ENCODE measurements at regions not wholly inside any gene's neighbourhood (a gene's known extent, or its start where the extent isn't known, plus 50 kb on each side); places are given as distances from the start of the nearest gene placed in this dataset.

DNA sequence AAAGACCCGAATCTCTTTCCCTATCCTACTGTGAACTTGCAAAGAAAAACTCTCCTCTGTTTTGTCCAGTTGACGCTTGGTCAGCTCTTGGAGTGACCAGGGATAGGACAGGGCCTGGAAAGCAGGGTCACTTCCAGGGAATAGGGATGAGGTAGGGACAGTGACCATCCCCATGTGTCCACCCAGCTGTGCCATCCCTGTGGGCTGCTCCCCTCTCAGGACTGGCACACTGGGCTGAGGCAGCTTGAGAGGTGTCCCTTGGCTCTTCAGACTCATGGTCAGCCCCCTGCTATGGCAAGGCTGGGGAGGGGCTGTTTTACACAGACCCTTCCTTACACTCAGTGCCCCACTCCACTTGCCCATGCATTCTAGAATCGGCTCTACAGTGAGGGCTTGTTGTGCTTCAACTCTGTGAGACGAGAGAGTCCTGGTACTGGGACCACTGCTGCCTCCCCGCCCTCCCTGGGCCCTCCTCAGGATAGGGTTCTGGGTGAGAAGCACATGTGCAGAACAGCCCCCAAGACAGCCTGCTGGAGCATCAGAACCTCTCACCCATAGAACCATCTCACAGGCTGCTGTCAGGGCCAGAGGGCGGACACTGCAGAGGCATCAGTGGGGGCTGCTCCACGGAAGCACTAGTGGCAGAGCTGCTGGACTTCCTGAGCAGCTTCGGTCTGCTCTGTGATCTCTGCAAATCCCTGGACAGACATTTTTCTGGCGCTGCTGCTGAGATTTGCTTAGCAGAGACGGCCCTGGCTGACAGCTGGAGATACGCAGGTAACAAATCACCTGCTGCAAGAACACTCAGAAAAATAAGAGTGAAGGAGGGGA is 202.8 kb upstream of the CXCL12 start:
- ATAC-seq, result no peak
- no peak for TF ChIP-seq ZNF565 (CRISPR knock-in tag; conservative IDR thresholded peaks at IDR 0.05; ENCODE audit: low read depth)
- TF ChIP-seq, protein P1, sequence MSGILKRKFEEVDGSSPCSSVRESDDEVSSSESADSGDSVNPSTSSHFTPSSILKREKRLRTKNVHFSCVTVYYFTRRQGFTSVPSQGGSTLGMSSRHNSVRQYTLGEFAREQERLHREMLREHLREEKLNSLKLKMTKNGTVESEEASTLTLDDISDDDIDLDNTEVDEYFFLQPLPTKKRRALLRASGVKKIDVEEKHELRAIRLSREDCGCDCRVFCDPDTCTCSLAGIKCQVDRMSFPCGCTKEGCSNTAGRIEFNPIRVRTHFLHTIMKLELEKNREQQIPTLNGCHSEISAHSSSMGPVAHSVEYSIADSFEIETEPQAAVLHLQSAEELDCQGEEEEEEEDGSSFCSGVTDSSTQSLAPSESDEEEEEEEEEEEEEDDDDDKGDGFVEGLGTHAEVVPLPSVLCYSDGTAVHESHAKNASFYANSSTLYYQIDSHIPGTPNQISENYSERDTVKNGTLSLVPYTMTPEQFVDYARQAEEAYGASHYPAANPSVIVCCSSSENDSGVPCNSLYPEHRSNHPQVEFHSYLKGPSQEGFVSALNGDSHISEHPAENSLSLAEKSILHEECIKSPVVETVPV (CRISPR knock-in tag; IDR thresholded peaks at IDR 0.05), result no peak
- TF ChIP-seq CREB5 (CRISPR knock-in tag; IDR thresholded peaks at IDR 0.05; ENCODE audit: low read depth), result no peak
- TF ChIP-seq TCF4 (CRISPR knock-in tag; IDR thresholded peaks at IDR 0.05; ENCODE audit: borderline replicate concordance), result no peak
- TF ChIP-seq ZFP30 (CRISPR knock-in tag; IDR thresholded peaks at IDR 0.05), result no peak
- no peak for TF ChIP-seq SNAI2 (CRISPR knock-in tag; IDR thresholded peaks at IDR 0.05)

DNA sequence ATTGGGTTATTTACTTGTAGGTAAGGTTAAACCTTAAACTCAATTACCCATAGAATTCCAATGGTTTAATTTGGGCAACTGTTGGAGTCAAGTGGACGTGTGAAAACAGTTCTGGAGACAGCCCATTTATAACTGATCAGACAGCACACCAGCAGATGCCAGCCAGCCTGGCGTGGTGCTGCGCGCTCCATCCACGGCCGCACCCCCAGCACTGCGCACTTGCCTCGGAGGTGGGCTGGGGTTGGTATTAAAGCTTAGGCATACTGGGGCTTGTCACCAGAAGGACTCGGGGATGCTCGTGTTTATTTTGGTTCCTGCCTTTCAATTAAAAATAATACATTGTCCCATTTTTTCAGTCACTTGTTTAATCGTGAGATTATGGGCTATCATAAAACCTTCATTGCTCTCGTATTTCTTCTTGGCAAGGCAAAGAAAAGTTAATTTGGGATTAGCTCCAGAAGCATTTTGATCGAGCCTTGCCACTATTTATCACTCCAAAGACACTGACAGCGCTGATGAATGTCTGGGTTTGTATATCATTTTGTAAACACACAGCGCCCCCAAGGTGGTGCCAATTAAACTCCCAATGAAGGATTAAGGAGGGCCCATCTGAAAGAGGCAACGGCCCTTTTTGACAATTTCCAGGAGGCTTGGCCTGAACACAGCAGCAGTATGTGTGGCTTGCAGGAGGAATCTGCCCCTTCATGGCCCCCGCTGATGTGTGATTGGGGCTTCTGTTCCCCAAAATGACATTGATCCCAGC is 204.5 kb upstream of the CXCL12 start:
- TF ChIP-seq ZC3H10 (CRISPR knock-in tag; IDR thresholded peaks at IDR 0.05) (no peak), GLIS3 (CRISPR knock-in tag; IDR thresholded peaks at IDR 0.05) (no peak), ARNTL (CRISPR knock-in tag; IDR thresholded peaks at IDR 0.05; ENCODE audit: borderline replicate concordance, low read depth) (no peak), CREB5 (CRISPR knock-in tag; IDR thresholded peaks at IDR 0.05; ENCODE audit: low read depth) (no peak), ISL1 (CRISPR knock-in tag; IDR thresholded peaks at IDR 0.05) (no peak), PPARA (CRISPR knock-in tag; IDR thresholded peaks at IDR 0.05; ENCODE audit: borderline replicate concordance) (no peak), SNAI2 (CRISPR knock-in tag; IDR thresholded peaks at IDR 0.05) (no peak), RARB (CRISPR knock-in tag; IDR thresholded peaks at IDR 0.05) (no peak), ZFP30 (CRISPR knock-in tag; IDR thresholded peaks at IDR 0.05) (no peak), OSR1 (CRISPR knock-in tag; IDR thresholded peaks at IDR 0.05) (no peak), TOX (CRISPR knock-in tag; IDR thresholded peaks at IDR 0.05; ENCODE audit: borderline replicate concordance) (no peak)
- TF ChIP-seq, protein P2, sequence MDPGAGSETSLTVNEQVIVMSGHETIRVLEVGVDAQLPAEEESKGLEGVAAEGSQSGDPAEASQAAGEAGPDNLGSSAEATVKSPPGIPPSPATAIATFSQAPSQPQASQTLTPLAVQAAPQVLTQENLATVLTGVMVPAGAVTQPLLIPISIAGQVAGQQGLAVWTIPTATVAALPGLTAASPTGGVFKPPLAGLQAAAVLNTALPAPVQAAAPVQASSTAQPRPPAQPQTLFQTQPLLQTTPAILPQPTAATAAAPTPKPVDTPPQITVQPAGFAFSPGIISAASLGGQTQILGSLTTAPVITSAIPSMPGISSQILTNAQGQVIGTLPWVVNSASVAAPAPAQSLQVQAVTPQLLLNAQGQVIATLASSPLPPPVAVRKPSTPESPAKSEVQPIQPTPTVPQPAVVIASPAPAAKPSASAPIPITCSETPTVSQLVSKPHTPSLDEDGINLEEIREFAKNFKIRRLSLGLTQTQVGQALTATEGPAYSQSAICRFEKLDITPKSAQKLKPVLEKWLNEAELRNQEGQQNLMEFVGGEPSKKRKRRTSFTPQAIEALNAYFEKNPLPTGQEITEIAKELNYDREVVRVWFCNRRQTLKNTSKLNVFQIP (CRISPR knock-in tag; IDR thresholded peaks at IDR 0.05; ENCODE audit: borderline replicate concordance, low read depth), result no peak
- TF ChIP-seq, protein P3, sequence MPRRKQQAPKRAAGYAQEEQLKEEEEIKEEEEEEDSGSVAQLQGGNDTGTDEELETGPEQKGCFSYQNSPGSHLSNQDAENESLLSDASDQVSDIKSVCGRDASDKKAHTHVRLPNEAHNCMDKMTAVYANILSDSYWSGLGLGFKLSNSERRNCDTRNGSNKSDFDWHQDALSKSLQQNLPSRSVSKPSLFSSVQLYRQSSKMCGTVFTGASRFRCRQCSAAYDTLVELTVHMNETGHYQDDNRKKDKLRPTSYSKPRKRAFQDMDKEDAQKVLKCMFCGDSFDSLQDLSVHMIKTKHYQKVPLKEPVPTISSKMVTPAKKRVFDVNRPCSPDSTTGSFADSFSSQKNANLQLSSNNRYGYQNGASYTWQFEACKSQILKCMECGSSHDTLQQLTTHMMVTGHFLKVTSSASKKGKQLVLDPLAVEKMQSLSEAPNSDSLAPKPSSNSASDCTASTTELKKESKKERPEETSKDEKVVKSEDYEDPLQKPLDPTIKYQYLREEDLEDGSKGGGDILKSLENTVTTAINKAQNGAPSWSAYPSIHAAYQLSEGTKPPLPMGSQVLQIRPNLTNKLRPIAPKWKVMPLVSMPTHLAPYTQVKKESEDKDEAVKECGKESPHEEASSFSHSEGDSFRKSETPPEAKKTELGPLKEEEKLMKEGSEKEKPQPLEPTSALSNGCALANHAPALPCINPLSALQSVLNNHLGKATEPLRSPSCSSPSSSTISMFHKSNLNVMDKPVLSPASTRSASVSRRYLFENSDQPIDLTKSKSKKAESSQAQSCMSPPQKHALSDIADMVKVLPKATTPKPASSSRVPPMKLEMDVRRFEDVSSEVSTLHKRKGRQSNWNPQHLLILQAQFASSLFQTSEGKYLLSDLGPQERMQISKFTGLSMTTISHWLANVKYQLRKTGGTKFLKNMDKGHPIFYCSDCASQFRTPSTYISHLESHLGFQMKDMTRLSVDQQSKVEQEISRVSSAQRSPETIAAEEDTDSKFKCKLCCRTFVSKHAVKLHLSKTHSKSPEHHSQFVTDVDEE (CRISPR knock-in tag; IDR thresholded peaks at IDR 0.05), result no peak
- no peak for ATAC-seq

- ATAC-seq, result no peak
- no peak for TF ChIP-seq OSR1 (CRISPR knock-in tag; IDR thresholded peaks at IDR 0.05)
- TF ChIP-seq, protein P4, sequence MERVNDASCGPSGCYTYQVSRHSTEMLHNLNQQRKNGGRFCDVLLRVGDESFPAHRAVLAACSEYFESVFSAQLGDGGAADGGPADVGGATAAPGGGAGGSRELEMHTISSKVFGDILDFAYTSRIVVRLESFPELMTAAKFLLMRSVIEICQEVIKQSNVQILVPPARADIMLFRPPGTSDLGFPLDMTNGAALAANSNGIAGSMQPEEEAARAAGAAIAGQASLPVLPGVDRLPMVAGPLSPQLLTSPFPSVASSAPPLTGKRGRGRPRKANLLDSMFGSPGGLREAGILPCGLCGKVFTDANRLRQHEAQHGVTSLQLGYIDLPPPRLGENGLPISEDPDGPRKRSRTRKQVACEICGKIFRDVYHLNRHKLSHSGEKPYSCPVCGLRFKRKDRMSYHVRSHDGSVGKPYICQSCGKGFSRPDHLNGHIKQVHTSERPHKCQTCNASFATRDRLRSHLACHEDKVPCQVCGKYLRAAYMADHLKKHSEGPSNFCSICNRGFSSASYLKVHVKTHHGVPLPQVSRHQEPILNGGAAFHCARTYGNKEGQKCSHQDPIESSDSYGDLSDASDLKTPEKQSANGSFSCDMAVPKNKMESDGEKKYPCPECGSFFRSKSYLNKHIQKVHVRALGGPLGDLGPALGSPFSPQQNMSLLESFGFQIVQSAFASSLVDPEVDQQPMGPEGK (CRISPR knock-in tag; IDR thresholded peaks at IDR 0.05; ENCODE audit: borderline replicate concordance), result no peak
- TF ChIP-seq ZNF565 (CRISPR knock-in tag; conservative IDR thresholded peaks at IDR 0.05; ENCODE audit: low read depth), result no peak
- TF ChIP-seq, protein P2 (CRISPR knock-in tag; IDR thresholded peaks at IDR 0.05; ENCODE audit: borderline replicate concordance, low read depth), result no peak
- TF ChIP-seq TCF4 (CRISPR knock-in tag; IDR thresholded peaks at IDR 0.05; ENCODE audit: borderline replicate concordance), result no peak
- TF ChIP-seq PPARA (CRISPR knock-in tag; IDR thresholded peaks at IDR 0.05; ENCODE audit: borderline replicate concordance), result no peak
- TF ChIP-seq ZFP3 (CRISPR knock-in tag; IDR thresholded peaks at IDR 0.05), result no peak
- no peak for TF ChIP-seq ZFP30 (CRISPR knock-in tag; IDR thresholded peaks at IDR 0.05)
- TF ChIP-seq RARB (CRISPR knock-in tag; IDR thresholded peaks at IDR 0.05), result no peak
- no peak for TF ChIP-seq TOX (CRISPR knock-in tag; IDR thresholded peaks at IDR 0.05; ENCODE audit: borderline replicate concordance)
These were observed 205.1 kb upstream of the CXCL12 start for GRCh38 chr10:44589944-44590449.

Data from SK-N-SH treated with all-trans-retinoic acid at 6 μM for 48 hours (cell line).